Breast epithelium (tissue), 3 donors: ENCODE measurements at regions not wholly inside any gene's neighbourhood (a gene's known extent, or its start where the extent isn't known, plus 50 kb on each side); places are given as distances from the start of the nearest gene placed in this dataset.

Experiments
- CTCF ChIP-seq, 3 donors: fragments of 450-650 bp; IDR thresholded peaks; one replicate each; pipeline ENCODE4 v1.5.1; 2016 to 2017; ENCODE audit warnings: antibody characterized with exemption in 3 of 3, mild to moderate bottlenecking in 3 of 3, moderate library complexity in 3 of 3
- POLR2A ChIP-seq: fragments of 450-650 bp; IDR thresholded peaks from one replicate; pipeline ENCODE4 v1.6.1; 2016; ENCODE audit warnings: antibody characterized with exemption, mild to moderate bottlenecking, moderate library complexity
- POLR2AphosphoS5 ChIP-seq, 3 donors: sonication (generic); formaldehyde crosslinking; IDR thresholded peaks; one replicate each; pipeline ENCODE4 v1.6.1; 2017; ENCODE audit warnings: antibody characterized with exemption in 3 of 3

GRCh38 chr18:76747676-76748075, 74.7 kb upstream of the ZNF236 start:
- TF ChIP-seq POLR2A (no peak), POLR2AphosphoS5 (IDR thresholded peaks at IDR 0.05) (no peak), CTCF (IDR thresholded peaks at IDR 0.05) (no peak)
